ENCODE measurements at regions not wholly inside any gene's neighbourhood (a gene's known extent, or its start where the extent isn't known, plus 50 kb on each side); places are given as distances from the start of the nearest gene placed in this dataset.
"Not testable (repeated sequence)": the region's sequence is repeated elsewhere in the genome, so short reads cannot be mapped to it uniquely, and the experiment has no call there.

DNA sequence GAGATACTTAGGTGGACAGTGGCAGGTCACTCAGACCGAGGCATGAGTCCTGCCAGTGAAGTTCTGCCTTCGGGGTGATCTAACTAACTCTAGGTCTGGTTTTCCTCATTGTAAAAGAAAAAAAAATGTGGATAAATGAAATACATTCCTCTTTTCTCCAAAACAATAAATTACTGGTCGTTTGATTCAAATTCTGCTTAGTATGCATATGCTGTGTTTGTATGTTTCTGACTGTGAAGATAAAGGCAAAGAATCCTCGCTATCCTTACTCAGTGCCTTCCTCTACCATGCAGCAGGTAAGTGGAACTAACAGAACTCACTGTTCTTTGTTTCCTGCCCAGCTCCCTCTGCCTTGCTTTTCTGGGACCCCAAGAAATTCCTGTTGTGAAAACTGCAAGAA lies 330.1 kb downstream of the SUCLG1 start:
- Mint-ChIP-seq H3K4me3 (no peak overlapping the region), H3K27me3 (no peaks in the 10 kb centered on the region), H3K4me1 (no peaks in the 10 kb centered on the region)

DNA sequence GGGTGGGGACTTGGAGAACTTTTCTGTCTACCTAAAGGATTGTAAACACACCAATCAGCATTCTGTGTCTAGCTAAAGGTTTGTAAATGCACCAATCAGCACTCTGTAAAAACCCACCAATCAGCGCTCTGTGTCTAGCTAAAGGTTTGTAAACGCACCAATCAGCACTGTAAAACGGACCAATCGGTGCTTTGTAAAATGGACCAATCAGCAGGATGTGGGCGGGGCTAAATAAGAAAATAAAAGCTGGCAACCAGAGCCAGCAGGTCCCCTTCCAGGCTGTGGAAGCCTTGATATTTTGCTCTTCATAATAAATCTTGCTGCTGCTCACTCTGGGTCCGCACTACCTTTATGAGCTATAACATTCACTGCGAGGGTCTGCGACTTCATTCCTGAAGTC lies 331.3 kb downstream of the SUCLG1 start:
- H3K4me1 Mint-ChIP-seq; H3K27me3 Mint-ChIP-seq; H3K9me3 Mint-ChIP-seq; ATAC-seq (ENCODE audit: low read depth); H3K36me3 Mint-ChIP-seq; POLR2A ChIA-PET; H3K4me3 Mint-ChIP-seq; H3K27ac Mint-ChIP-seq; DNase-seq: not testable (repeated sequence)

More for the DNA sequence above, 330.1 kb downstream of the SUCLG1 start:
- POLR2A ChIA-PET: no interaction called here
- Mint-ChIP-seq H3K9me3 (no peaks in the 10 kb centered on the region), H3K27ac (no peak overlapping the region), H3K36me3 (no peaks in the 10 kb centered on the region)
- no peak for DNase-seq
- no peak for ATAC-seq (ENCODE audit: low read depth)

DNA sequence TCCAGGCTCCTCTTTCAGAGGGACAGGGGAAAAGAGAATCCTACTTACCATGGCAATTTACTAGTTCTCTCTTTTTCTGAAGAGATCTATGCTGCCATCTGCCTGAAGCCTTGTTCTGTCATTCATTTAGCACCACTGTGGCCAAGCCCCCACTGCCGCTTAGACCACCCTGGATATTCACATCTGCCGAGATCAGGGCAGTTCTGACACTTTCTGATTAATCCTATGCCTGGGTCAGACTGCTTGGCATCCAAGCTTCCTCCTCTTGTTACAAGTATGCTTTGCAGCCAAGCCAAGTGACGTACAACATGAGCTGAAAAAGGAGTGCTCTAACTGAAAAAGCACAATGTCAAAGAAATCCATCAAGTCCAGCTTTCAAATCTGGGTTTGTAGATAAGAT lies 332.6 kb downstream of the SUCLG1 start:
- Mint-ChIP-seq H3K9me3 (no peaks in the 10 kb centered on the region), H3K27ac (no peak overlapping the region), H3K27me3 (no peaks in the 10 kb centered on the region), H3K4me1 (no peaks in the 10 kb centered on the region), H3K36me3 (no peaks in the 10 kb centered on the region), H3K4me3 (no peak overlapping the region)
- DNase-seq (no peak), ATAC-seq (ENCODE audit: low read depth) (no peak)
- POLR2A ChIA-PET: no interaction called here

DNA sequence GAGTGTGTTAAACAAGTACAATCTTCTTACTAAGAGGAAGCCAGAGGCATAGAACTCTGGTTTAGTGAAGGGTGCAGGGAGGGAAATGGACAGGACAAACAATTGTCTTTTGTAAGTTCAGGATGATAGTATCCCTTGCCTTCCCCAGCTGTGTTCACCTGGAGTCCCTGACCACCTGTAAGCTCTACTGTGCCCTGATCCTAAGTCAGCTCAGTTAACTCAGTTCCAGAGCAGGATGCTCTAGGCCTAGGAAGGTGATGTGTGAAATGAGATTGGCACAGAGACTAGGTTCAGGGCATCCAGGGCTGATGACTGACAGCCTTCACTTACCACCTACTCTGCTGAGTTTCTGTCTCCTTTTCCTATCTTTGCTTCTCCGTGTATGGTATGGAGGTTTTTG lies 333.0 kb downstream of the SUCLG1 start:
- Mint-ChIP-seq H3K9me3 (no peaks in the 10 kb centered on the region), H3K4me3 (no peak overlapping the region), H3K27me3 (no peaks in the 10 kb centered on the region), H3K27ac (no peak overlapping the region), H3K4me1 (no peaks in the 10 kb centered on the region), H3K36me3 (no peaks in the 10 kb centered on the region)
- no peak for DNase-seq
- POLR2A ChIA-PET: no interaction called here
- ATAC-seq (ENCODE audit: low read depth): no peak

DNA sequence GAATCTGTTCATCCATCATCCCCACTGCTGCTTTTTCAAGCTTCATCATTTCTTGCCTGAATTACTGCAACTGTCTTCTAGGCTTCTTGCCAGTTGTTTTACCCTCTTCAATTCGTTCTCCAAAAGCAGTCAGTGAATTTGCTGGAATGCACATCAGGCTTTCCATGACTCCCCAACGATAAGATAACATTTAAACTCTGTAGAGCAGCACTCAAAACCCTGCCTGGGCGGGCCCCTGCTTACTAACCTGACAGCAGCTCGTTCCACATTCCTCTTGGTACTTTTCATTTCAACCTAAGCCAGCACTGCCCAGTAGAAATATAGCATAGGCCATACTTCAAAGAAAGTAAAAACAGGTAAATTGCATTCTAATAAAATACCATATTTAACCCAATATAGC lies 342.9 kb downstream of the SUCLG1 start:
- H3K36me3 Mint-ChIP-seq: no peaks in the 10 kb centered on the region
- H3K4me1 Mint-ChIP-seq: no peaks in the 10 kb centered on the region
- no peaks in the 10 kb centered on the region for H3K27me3 Mint-ChIP-seq
- H3K9me3 Mint-ChIP-seq: no peaks in the 10 kb centered on the region
- ATAC-seq (ENCODE audit: low read depth) (no peak), DNase-seq (no peak)
- H3K4me3 Mint-ChIP-seq: no peak overlapping the region
- POLR2A ChIA-PET: no interaction called here
- no peak overlapping the region for H3K27ac Mint-ChIP-seq

DNA sequence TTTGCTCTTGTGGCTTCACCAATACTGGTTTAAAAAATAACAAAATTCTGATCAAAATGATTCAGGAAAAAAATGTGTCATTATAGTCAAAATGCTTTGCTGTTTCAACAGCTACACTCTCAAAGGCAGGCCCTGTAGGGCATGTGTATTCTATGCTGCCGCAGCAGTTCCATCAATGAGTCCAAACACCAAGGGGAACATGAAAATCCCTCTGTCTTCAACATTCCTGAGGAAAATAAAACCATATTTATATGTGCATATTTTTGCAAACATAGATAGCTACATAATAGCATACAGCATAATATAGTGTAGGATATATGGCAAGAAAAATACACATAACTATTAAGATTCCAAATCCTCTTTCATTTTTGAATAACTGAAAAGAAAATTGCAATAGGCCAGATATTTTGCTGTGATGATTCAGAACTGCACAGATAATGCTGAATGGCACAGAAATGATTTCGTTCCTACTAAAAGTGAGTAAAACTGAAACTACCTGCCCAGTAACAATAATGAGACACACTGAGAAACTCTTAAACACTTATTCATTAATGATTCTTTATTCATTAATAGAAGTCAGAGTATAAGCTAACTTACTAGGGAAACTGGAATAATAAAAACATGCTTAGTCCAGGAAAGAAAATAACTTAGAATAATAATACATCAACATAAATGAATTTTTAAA lies 343.8 kb downstream of the SUCLG1 start:
- H3K4me1 Mint-ChIP-seq: no peaks in the 10 kb centered on the region
- POLR2A ChIA-PET: no interaction called here
- no peaks in the 10 kb centered on the region for H3K9me3 Mint-ChIP-seq
- no peaks in the 10 kb centered on the region for H3K36me3 Mint-ChIP-seq
- H3K4me3 Mint-ChIP-seq: no peak overlapping the region
- no peak overlapping the region for H3K27ac Mint-ChIP-seq
- DNase-seq (no peak), ATAC-seq (ENCODE audit: low read depth) (no peak)
- H3K27me3 Mint-ChIP-seq: no peaks in the 10 kb centered on the region

DNA sequence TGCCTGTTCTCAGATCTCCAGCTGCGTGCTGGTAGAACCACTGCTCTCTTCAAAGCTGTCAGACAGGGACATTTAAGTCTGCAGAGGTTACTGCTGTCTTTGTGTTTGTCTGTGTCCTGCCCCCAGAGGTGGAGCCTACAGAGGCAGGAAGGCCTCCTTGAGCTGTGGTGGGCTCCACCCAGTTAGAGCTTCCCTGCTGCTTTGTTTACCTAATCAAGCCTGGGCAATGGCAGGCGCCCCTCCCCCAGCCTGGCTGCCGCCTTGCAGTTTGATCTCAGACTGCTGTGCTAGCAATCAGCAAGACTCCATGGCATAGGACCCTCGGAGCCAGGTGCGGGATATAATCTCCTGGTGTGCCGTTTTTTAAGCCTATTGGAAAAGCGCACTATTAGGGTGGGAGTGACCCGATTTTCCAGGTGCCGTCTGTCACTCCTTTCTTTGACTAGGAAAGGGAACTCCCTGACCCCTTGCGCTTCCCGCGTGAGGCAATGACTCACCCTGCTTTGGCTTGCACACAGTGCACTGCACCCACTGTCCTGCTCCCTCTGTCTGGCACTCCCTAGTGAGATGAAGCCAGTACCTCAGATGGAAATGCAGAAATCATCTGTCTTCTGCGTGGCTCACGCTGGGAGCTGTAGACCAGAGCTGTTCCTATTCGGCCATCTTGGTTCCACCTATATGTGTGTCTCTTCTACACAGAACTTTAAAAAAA lies 355.1 kb downstream of the SUCLG1 start:
- not testable (repeated sequence) for H3K27me3 Mint-ChIP-seq; H3K36me3 Mint-ChIP-seq; H3K27ac Mint-ChIP-seq; H3K4me1 Mint-ChIP-seq; DNase-seq; H3K9me3 Mint-ChIP-seq; H3K4me3 Mint-ChIP-seq; ATAC-seq (ENCODE audit: low read depth)
- POLR2A ChIA-PET: interaction anchor here (0.6 kb wide), 1 partner anchor 410 kb away, joined by 3 read pairs; no protein-coding TSS in a partner anchor

DNA sequence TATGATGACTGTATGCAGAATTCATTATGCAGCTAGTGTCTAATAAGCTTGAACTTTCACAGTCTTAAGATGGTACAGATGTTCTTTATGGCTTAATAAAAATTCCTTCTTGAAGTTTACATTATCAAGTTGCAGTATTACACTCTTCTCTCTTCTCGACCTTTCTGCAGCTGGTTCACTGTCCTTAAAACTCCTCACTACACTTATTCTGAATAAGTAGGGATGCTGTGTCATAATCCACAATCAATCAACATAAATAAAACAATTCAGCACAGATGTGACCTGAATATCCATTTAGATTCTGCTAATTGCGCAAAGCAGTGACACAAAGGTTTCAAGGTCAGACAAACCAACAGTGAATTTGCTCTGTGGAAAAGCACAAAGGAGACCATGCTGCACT lies 356.8 kb downstream of the SUCLG1 start:
- ATAC-seq (ENCODE audit: low read depth): no peak

DNA sequence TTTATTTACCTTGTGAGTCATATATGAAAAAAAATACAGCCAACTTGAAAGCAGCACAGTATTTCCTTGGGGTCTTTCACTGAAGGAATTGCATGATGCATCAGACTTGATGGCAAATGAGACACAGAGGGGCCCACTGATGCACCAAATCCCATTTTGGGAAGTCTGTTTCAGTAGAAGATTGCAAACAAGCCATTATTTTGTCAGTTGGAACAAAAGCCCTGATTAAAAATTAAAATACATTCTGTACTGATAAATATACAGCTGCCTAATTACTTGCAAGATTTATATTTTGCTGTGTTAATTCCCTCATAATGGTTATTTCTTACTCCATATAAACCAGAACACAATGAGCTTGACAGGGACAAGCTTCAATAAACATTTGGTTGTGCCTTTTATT lies 370.4 kb downstream of the SUCLG1 start:
- H3K36me3 Mint-ChIP-seq: no peaks in the 10 kb centered on the region
- H3K27ac Mint-ChIP-seq: no peak overlapping the region
- DNase-seq: no peak
- H3K4me1 Mint-ChIP-seq: no peaks in the 10 kb centered on the region
- POLR2A ChIA-PET: no interaction called here
- no peak overlapping the region for H3K4me3 Mint-ChIP-seq
- ATAC-seq (ENCODE audit: low read depth): no peak
- H3K27me3 Mint-ChIP-seq: peaks cover 3% of the 10 kb centered on the region
- H3K9me3 Mint-ChIP-seq: no peaks in the 10 kb centered on the region

More for the DNA sequence above, 356.8 kb downstream of the SUCLG1 start:
- Mint-ChIP-seq H3K9me3 (peaks cover 7% of the 10 kb centered on the region), H3K27me3 (no peaks in the 10 kb centered on the region), H3K27ac (no peak overlapping the region), H3K4me1 (no peaks in the 10 kb centered on the region), H3K36me3 (no peaks in the 10 kb centered on the region), H3K4me3 (no peak overlapping the region)
- POLR2A ChIA-PET: no interaction called here
- no peak for DNase-seq

DNA sequence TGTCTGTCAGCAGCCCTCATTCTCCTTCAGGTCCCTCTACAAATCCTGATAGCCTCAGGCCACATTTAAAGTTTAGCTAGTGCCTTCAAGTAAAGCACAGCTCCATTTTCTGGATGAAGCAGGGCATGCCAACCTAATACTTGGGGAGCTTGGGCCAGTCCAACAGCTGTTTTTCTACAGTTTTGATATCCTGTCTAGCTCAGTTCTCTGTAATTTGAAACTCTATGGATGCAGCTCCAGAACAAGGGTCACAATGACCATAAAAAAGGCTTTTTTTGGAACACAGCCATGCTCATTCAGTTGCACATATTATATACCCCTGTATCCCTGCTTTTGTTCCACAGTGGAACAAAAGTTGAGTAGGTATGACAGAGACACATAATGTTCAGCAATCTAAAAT lies 373.5 kb downstream of the SUCLG1 start:
- peaks cover 3% of the 10 kb centered on the region for H3K27me3 Mint-ChIP-seq
- DNase-seq (no peak), ATAC-seq (ENCODE audit: low read depth) (no peak)
- no peaks in the 10 kb centered on the region for H3K36me3 Mint-ChIP-seq
- no peak overlapping the region for H3K27ac Mint-ChIP-seq
- POLR2A ChIA-PET: no interaction called here
- H3K4me3 Mint-ChIP-seq: no peak overlapping the region
- H3K9me3 Mint-ChIP-seq: no peaks in the 10 kb centered on the region
- no peaks in the 10 kb centered on the region for H3K4me1 Mint-ChIP-seq

DNA sequence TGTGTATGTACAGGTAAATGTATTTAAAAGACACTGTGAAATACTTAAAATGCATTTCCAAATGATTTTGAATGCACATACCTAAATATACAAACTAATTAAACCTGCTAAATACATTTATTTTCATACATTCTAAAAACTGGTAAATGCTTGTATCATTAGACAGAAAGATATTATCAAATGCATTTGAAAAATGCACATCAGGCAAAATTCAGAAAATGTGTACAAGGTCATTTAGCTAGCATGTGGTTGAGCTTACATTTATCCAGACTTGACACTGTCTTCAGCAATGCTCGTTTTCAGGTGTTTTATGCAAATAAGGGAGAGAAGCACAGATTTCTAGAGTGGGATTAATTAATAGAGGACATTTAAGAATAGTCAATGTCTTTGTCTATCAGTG lies 374.2 kb downstream of the SUCLG1 start:
- H3K36me3 Mint-ChIP-seq: no peaks in the 10 kb centered on the region
- ATAC-seq (ENCODE audit: low read depth) (no peak), DNase-seq (no peak)
- peaks cover 3% of the 10 kb centered on the region for H3K27me3 Mint-ChIP-seq
- POLR2A ChIA-PET: no interaction called here
- no peak overlapping the region for H3K4me3 Mint-ChIP-seq
- no peak overlapping the region for H3K27ac Mint-ChIP-seq
- no peaks in the 10 kb centered on the region for H3K9me3 Mint-ChIP-seq
- no peaks in the 10 kb centered on the region for H3K4me1 Mint-ChIP-seq

DNA sequence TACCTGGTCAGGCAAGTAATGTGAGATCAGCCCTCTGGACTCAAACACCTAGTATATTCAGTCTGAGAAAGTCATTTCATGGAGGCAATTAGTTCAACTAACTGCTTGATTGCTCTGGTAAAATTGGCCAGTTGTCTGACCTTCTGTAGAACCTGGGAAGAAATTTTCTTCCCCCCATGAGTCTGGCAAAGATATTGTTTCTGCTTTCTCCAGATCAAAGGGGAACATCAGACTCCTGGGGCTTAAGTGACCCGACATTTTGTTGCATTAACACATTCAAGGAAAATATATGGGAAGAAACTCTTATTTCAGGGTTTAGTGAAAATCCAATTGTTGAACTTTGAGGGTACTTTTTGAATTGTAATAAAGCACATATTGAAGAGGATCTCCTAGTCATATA lies 375.1 kb downstream of the SUCLG1 start:
- POLR2A ChIA-PET: no interaction called here
- no peaks in the 10 kb centered on the region for H3K36me3 Mint-ChIP-seq
- DNase-seq (no peak), ATAC-seq (ENCODE audit: low read depth) (no peak)
- H3K4me1 Mint-ChIP-seq: no peaks in the 10 kb centered on the region
- H3K9me3 Mint-ChIP-seq: no peaks in the 10 kb centered on the region
- no peak overlapping the region for H3K4me3 Mint-ChIP-seq
- H3K27ac Mint-ChIP-seq: no peak overlapping the region
- H3K27me3 Mint-ChIP-seq: peaks cover 3% of the 10 kb centered on the region

DNA sequence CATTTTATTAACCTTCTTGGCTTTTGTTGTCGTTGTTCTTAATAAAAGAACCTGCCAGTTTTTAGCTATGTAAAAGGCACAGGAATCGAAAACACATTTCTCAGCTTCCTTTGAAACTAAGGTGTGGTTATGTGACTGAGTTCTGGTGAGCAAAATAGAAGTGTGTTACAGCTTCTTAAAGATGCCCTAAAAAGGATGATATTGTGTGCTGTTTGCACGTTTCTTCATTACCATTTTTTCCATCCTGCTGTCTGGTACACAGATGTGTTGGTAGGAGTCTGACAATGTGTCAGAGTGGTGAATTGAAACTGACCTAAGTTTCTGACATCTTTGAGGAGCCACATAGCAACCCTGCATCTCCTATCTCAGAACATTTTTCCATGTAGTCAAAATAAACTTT lies 380.6 kb downstream of the SUCLG1 start:
- Mint-ChIP-seq H3K27ac (no peak overlapping the region), H3K4me3 (no peak overlapping the region), H3K9me3 (no peaks in the 10 kb centered on the region), H3K4me1 (no peaks in the 10 kb centered on the region), H3K27me3 (no peaks in the 10 kb centered on the region), H3K36me3 (no peaks in the 10 kb centered on the region)
- POLR2A ChIA-PET: no interaction called here
- DNase-seq (no peak), ATAC-seq (ENCODE audit: low read depth) (no peak)

DNA sequence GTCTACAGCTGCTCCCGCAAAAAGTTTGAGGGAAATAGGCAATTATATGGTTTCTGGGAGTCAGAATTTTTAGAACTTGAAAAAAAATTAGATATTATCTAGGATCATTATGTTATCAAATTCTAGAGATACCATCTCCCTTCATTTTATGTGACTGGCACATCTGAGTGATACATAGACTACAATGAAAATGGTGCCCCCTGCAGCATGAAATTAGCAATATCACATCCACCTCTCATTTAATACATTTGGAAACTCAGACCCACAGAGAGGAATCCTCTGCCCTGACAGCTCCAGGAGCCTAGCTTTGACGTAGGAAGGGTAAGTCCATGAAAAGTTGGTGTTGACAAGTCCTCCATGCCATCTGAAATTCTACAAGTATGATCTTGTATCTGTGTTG lies 381.6 kb downstream of the SUCLG1 start:
- H3K27me3 Mint-ChIP-seq: no peaks in the 10 kb centered on the region
- POLR2A ChIA-PET: no interaction called here
- H3K4me1 Mint-ChIP-seq: no peaks in the 10 kb centered on the region
- no peak overlapping the region for H3K4me3 Mint-ChIP-seq
- ATAC-seq (ENCODE audit: low read depth): no peak
- no peaks in the 10 kb centered on the region for H3K9me3 Mint-ChIP-seq
- H3K36me3 Mint-ChIP-seq: no peaks in the 10 kb centered on the region
- no peak overlapping the region for H3K27ac Mint-ChIP-seq
- no peak for DNase-seq

All from activated naive CD8-positive, alpha-beta T cell treated with anti-CD3 and anti-CD28 coated beads, Interleukin-2, amount 10 ng/mL, durations not matched to agents 7 days and 5 days (primary cell).